ENCODE measurements at regions not wholly inside any gene's neighbourhood (a gene's known extent, or its start where the extent isn't known, plus 50 kb on each side); places are given as distances from the start of the nearest gene placed in this dataset.

DNA sequence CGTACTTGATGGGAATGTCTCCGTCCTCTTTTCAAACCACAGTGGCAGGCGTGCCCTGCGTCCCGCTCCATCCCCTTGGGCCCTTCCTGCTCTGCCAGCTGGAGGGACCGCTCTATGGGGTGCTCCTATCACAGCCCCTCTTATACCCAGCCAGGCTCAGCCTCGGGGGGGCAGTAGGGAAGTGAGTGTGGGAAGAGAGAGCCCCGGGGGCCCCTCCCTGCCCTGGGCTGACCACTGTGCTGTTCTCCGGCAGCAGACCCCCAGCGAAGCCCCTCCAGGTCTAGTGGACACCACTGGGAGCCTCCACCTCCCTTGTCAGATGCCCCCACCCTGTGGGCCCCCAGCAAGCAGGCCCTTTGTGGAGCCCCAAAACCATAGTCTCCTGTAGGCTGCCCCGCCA, 572.5 kb downstream of the BRD1 start:
- TF ChIP-seq, protein P1, sequence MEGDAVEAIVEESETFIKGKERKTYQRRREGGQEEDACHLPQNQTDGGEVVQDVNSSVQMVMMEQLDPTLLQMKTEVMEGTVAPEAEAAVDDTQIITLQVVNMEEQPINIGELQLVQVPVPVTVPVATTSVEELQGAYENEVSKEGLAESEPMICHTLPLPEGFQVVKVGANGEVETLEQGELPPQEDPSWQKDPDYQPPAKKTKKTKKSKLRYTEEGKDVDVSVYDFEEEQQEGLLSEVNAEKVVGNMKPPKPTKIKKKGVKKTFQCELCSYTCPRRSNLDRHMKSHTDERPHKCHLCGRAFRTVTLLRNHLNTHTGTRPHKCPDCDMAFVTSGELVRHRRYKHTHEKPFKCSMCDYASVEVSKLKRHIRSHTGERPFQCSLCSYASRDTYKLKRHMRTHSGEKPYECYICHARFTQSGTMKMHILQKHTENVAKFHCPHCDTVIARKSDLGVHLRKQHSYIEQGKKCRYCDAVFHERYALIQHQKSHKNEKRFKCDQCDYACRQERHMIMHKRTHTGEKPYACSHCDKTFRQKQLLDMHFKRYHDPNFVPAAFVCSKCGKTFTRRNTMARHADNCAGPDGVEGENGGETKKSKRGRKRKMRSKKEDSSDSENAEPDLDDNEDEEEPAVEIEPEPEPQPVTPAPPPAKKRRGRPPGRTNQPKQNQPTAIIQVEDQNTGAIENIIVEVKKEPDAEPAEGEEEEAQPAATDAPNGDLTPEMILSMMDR (IDR thresholded peaks at IDR 0.05; ENCODE audit: insufficient read depth, missing control alignments) = no peak
- DNase-seq (ENCODE audit: insufficient read length, low spot score) (no peak), FAIRE-seq (no peak)

DNA sequence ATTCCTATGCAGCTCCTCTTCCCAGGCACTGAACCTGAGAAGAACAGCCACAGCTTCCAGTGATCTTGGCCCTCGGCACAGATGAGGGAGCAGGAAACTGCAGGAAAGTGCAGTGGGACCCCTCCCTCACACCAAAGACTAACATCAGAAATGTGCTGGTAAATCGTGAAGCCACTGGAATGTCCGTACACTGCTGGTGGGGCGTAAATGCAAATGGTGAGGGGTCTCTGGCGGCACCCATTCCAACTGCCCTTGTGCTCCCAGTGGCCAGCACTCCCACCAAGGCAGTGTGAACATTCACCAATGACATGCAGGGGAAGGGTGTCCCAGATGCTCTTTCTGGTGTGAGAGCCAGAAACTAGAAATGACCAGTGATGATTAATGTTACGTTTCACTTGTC, 574.0 kb downstream of the BRD1 start:
- TF ChIP-seq, protein P1 (IDR thresholded peaks at IDR 0.05; ENCODE audit: insufficient read depth, missing control alignments) = no peak
- FAIRE-seq = no peak
- DNase-seq (ENCODE audit: insufficient read length, low spot score) = no peak

DNA sequence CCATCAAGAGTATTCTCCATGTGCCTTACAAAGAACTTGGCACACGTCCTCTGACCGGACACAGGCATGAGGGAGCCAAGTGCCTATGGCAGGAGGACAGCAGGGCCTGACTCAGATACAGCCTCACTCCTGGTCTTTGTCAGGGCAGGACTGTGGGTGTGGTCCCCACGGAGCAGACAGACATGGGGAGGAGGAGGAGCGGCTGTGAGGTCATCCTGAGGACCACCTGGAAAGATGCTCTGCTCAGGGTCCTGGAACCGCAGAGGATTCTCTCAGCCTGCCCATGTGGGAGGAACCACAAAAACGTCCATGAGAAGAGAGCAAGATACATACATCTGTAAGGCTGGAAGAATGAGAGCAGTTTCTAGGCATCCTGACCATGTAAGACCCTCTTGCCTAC, 576.3 kb downstream of the BRD1 start:
- no peak for DNase-seq (ENCODE audit: insufficient read length, low spot score)
- TF ChIP-seq, protein P1 (IDR thresholded peaks at IDR 0.05; ENCODE audit: insufficient read depth, missing control alignments) = no peak
- FAIRE-seq = no peak

DNA sequence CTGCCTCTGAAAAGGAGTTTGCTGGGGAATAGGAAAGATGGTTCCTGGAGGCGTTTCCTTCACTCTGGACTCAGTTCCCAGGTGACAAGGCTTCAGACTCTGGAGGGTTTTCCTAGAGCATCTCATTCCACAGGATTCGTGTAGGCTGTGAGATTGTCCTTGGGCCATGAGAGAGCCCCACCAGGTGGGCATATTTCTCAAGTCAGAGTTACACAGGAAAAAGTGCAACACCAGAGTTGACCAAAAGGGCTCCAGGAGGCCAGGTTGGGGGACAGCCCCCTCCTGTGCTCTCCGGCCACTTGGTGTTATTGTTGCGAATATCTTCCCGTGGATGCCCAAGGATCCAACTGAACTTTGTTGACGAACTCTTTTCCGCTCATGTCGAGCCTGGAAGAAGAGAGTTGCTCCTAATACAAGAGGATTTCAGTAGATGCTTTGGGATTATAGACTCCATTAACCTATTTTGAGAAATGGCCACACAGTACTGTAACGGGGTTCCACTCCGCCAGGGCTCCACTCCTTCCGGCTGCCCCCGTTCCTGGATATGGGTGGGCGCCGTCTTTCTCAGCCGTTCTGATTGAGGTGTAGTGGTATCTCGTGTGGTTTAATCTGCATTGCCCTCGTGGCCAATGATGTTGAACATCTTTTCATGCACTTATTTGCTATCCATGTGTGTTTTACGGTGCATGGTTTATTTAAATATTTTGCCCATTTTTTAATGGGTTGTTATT, 580.3 kb downstream of the BRD1 start:
- TF ChIP-seq, protein P1 (IDR thresholded peaks at IDR 0.05; ENCODE audit: insufficient read depth, missing control alignments) = no peak
- DNase-seq (ENCODE audit: insufficient read length, low spot score) = no peak
- FAIRE-seq = no peak

DNA sequence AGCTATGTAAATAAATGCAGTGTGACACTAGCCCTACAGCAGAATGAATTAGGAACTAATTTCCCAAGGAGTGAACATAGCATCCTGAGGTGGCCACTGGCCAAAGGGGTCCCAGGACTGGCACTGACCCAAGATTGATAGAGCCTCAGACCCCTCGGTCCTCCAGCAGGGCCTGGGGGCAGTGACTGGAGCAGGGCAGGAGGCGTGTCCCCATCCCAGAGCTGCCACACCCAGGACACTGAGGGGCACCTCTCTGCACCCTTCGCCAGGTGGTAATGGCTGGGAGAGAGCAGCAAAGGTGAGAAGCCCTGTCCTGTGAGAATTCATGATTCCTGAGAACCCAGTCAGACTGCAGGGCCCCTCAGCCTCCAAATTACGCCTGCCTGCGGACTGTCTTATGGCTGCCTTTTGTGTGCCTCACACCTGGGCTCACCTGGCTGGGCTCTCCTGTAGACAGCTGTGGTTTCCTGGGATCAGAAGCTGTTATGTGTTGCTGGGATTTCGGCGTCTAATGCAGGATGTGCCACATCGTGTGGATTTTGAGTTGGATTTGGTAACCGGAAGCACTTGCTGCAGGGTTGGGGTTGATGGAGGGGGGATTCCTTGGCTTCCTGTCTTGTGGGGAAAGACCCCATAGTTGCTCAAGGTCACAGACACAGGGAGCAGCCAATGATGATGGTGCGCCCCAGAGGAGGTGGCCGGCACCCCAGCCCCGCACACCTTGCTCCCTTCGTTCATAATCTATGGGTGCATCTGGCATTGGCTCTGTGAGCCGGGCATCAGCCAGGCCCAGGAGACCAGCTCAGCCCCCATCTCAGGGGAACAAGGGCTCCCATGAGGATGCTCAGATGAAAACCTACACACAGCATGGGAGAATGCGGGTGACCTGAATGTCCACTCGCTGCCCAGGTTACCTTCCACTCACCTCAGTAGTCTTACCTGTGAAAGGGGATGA, 582.9 kb downstream of the BRD1 start:
- TF ChIP-seq, protein P1 (IDR thresholded peaks at IDR 0.05; ENCODE audit: insufficient read depth, missing control alignments) = no peak
- FAIRE-seq (no peak), DNase-seq (ENCODE audit: insufficient read length, low spot score) (no peak)

DNA sequence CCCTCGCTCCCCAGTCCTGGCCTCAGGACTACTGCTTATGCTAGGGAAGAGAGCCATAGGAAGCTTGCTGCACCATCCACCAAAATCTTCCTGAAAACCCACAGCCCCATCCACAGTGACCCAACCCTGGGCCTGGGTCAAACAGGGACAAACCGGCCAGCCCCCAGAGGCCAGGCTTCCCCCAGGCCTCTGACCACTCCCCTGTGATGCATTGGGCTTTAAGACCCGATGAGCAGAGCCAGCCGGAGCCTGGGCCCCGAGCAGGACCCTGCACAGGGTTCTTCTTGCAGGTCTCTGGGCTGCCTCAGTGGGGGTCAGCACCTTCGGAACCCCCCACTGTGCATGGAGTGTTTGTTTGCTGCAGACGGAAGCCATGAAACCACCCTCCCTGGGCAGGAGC, 583.7 kb downstream of the BRD1 start:
- TF ChIP-seq, protein P1 (IDR thresholded peaks at IDR 0.05; ENCODE audit: insufficient read depth, missing control alignments) = no peak
- DNase-seq (ENCODE audit: insufficient read length, low spot score) (no peak), FAIRE-seq (no peak)

All from D721Med (cell line).